Mesothelial cell of epicardium (in vitro differentiated cells): ENCODE measurements at regions not wholly inside any gene's neighbourhood (a gene's known extent, or its start where the extent isn't known, plus 50 kb on each side); places are given as distances from the start of the nearest gene placed in this dataset.
A peak's percentile ranks its signal among the peaks of the same experiment; 100 is the strongest.
"Not testable (repeated sequence)": the region's sequence is repeated elsewhere in the genome, so short reads cannot be mapped to it uniquely, and the experiment has no call there.

ENCODE experiments used
- DNase-seq, 2 experiments: peaks; one replicate each; pipeline ENCODE4 v3.0.0; 2021; ENCODE audit warnings: low spot score in 2 of 2; ENCODE audit not compliant: unreplicated experiment in 2 of 2
- H3K27ac Mint-ChIP-seq: 2 replicates; pipeline ENCODE4 v1.8.0; 2021; ENCODE audit warnings: mixed read lengths
- H3K27me3 Mint-ChIP-seq: 2 replicates; pipeline ENCODE4 v1.8.0; 2021; ENCODE audit warnings: low read depth, mixed read lengths
- H3K36me3 Mint-ChIP-seq: 2 replicates; pipeline ENCODE4 v1.8.0; 2021; ENCODE audit warnings: mixed read lengths
- H3K4me1 Mint-ChIP-seq: 2 replicates; pipeline ENCODE4 v1.8.0; 2021; ENCODE audit warnings: mixed read lengths
- H3K4me3 Mint-ChIP-seq: 2 replicates; pipeline ENCODE4 v1.8.0; 2021; ENCODE audit warnings: mild to moderate bottlenecking, moderate library complexity, mixed read lengths
- H3K9me3 Mint-ChIP-seq: 2 replicates; pipeline ENCODE4 v1.8.0; 2021; ENCODE audit warnings: mixed read lengths
- TF ChIP-seq, protein P1 (sequence below): fragments of 200-600 bp; sonication (generic); IDR thresholded peaks from one replicate; pipeline ENCODE4 v1.5.0; 2021; ENCODE audit warnings: antibody characterized with exemption; ENCODE audit not compliant: unreplicated experiment

DNA sequence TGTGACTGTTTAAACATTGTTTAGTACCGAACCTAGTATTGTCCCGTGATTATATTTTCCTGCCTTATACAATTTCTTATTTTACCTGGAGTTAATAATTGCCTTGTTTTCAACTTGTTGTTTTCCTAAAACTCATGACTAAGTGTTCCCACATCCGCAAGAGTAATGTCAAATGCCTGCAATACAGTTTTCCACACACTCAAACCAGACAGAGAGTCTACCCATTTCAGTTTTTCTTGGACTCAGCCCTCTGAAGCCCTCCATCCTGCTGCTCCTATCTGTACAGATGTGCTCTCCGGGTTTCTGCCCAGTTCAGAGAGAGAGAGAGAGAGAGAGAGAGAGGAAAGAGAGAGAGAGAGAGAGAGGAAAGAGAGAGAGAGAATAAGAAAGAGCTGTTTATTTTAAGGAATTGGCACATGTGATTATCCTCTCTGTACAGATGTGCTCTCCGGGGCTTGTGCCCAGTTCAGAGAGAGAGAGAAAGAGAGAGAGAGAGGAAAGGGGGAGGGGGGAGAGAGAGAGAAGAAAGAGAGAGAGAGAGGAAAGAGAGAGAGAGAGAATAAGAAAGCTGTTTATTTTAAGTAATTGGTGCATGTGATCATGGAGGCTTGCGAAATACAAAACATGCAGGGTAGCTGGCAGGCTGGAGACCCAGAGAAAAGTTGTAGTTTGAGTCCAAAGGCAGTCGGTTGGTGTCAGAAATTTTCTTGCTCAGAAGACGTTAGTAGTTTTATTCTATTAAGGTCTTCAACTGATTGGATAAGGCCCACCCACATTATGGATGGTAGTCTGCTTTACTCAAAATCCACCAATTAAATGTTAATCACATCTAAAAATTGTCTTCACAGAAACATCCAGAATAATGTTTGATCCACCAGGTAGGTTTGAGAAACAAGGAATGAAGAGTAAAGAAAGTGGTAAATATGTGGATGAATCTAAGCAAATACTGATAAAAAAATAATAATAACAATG lies 104.1 kb upstream of the GOLGA8J start:
- Mint-ChIP-seq H3K4me1 (no peaks in the 10 kb centered on the region), H3K27me3 (peaks cover 12% of the 10 kb centered on the region), H3K4me3 (no peak overlapping the region), H3K36me3 (no peaks in the 10 kb centered on the region), H3K9me3 (peaks cover 6% of the 10 kb centered on the region), H3K27ac (no peak overlapping the region)
- TF ChIP-seq, protein P1, sequence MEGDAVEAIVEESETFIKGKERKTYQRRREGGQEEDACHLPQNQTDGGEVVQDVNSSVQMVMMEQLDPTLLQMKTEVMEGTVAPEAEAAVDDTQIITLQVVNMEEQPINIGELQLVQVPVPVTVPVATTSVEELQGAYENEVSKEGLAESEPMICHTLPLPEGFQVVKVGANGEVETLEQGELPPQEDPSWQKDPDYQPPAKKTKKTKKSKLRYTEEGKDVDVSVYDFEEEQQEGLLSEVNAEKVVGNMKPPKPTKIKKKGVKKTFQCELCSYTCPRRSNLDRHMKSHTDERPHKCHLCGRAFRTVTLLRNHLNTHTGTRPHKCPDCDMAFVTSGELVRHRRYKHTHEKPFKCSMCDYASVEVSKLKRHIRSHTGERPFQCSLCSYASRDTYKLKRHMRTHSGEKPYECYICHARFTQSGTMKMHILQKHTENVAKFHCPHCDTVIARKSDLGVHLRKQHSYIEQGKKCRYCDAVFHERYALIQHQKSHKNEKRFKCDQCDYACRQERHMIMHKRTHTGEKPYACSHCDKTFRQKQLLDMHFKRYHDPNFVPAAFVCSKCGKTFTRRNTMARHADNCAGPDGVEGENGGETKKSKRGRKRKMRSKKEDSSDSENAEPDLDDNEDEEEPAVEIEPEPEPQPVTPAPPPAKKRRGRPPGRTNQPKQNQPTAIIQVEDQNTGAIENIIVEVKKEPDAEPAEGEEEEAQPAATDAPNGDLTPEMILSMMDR = no peak
- DNase-seq = no peak

DNA sequence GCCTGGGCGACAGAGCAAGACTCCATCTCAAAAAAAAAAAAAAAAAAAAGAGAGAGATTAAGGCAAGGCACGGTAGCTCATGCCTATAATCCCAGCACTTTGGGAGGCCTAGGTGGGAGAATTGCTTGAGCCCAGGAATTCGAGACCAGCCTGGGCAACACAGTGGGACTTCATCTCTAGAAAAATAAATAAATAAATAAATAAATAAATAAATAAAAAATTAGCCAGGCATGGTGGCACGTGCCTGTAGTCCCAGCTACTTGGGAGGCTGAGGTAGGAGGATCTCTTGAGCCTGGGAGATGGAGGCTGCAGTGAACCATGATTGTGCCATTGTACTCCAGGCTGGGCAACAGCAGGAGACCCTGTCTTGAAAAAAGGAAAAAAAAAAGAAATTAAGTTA lies 108.7 kb upstream of the GOLGA8J start:
- peaks cover 27% of the 10 kb centered on the region for H3K9me3 Mint-ChIP-seq
- DNase-seq, H3K36me3 Mint-ChIP-seq, H3K4me3 Mint-ChIP-seq, H3K4me1 Mint-ChIP-seq, H3K27ac Mint-ChIP-seq: not testable (repeated sequence)
- H3K27me3 Mint-ChIP-seq = peaks cover 42% of the 10 kb centered on the region

DNA sequence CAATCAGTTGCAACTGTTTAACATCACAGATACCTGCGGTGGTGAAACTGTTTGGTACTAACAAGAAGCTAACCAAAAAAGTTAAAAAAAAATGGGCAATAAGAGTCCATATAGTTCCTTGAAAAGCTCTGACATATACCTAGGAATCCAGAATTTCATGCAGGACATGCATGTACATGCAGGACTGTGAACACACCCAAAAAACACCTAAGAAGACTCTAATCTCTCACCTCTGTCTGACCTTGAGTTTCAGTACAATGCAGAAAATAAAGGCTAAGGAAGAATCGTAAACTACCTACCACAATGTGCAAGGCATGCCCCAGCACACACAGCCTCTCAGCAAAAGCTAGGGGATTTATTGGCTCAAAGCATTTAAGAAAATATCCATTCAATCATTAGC lies 110.7 kb upstream of the GOLGA8J start:
- Mint-ChIP-seq H3K4me3 (no peak overlapping the region), H3K4me1 (no peaks in the 10 kb centered on the region), H3K36me3 (peaks cover 4% of the 10 kb centered on the region), H3K9me3 (peaks cover 27% of the 10 kb centered on the region), H3K27ac (no peak overlapping the region), H3K27me3 (peaks cover 52% of the 10 kb centered on the region)
- TF ChIP-seq, protein P1 = no peak
- no peak for DNase-seq

DNA sequence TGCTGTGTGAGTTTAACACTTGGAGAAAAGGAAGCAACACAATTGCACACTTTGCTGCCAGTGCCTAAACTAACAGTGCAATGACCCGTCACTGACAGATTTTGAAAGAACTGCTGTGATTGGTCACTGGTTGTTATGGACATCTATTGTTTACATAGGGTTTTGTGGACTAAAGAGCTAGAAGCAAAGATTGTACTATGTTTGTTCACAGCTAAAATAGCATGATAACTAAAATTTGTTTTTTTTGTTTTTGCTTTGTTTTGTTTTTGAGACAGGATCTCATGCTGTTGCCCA lies 112.4 kb upstream of the GOLGA8J start:
- H3K4me1 Mint-ChIP-seq = no peaks in the 10 kb centered on the region
- H3K9me3 Mint-ChIP-seq = peaks cover 27% of the 10 kb centered on the region
- DNase-seq = no peak
- peak overlapping the region; percentile 67 for H3K4me3 Mint-ChIP-seq
- TF ChIP-seq, protein P1 = no peak
- peaks cover 61% of the 10 kb centered on the region for H3K27me3 Mint-ChIP-seq
- H3K27ac Mint-ChIP-seq = no peak overlapping the region
- peaks cover 4% of the 10 kb centered on the region for H3K36me3 Mint-ChIP-seq

DNA sequence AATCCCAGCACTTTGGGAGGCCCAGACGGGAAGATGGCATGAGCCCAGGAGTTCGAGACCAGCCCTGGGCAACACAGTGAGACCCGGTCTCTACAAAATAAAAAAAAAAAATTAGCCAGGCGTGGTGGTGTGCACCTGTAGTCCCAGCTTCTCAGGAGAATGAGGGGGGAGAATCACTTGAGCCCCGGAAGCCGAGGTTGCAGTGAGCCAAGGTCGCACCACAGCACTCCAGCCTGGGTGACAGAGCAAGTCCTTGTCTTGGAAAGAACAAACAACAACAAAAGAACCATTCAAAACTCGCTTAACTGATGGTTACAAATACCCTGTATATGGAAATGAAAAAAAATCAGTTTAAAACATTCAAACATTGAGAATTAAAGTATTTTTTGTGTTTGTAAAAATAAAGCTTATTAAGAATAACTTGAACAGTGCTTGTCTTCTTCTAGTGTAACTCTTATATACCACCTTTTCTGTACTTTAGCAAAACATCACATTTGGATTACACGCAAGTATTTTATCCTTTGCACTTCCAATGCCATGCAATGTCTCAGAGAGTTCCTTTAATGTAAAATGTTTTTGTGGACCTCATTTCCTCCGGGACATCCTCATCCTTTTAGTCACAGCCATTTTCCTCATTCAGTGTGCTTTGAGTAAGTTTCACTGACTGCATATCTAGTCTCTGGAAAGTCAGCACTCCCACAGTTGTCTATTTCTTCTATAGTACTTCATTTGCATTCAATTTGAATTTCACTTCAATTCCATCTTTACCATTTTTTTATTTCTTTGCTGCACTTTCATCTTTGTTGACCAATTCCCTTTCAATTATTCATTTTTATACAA lies 113.0 kb upstream of the GOLGA8J start:
- Mint-ChIP-seq H3K36me3 (peaks cover 4% of the 10 kb centered on the region), H3K4me1 (no peaks in the 10 kb centered on the region), H3K4me3 (peak overlapping the region; percentile 67), H3K27ac (no peak overlapping the region), H3K9me3 (peaks cover 26% of the 10 kb centered on the region), H3K27me3 (peaks cover 61% of the 10 kb centered on the region)
- DNase-seq = no peak
- TF ChIP-seq, protein P1 = no peak
